Gastroesophageal sphincter (tissue), 4 donors: ENCODE measurements at regions not wholly inside any gene's neighbourhood (a gene's known extent, or its start where the extent isn't known, plus 50 kb on each side); places are given as distances from the start of the nearest gene placed in this dataset.
"Not testable (repeated sequence)": the region's sequence is repeated elsewhere in the genome, so short reads cannot be mapped to it uniquely, and the experiment has no call there.

ENCODE experiments used
- ATAC-seq: fragments of 150-250 bp; one replicate; pipeline ENCODE4 v1.9.1; 2016; ENCODE audit warnings: mild to moderate bottlenecking, moderate library complexity
- H3K27ac ChIP-seq, 4 donors: fragments of 200-600 bp; sonication (generic) in 3 of 4; 1 replicate in 3 of 4; 2 replicates in 1 of 4; pipeline ENCODE4 v1.5.1; 2016 to 2019
- H3K27me3 ChIP-seq: fragments of 200-600 bp; sonication (generic); one replicate; pipeline ENCODE4 v1.5.1; 2019
- H3K36me3 ChIP-seq, 2 donors: fragments of 200-600 bp; sonication (generic); one replicate each; pipeline ENCODE4 v1.5.1; 2019; ENCODE audit warnings: control low read depth in 1 of 2
- H3K4me1 ChIP-seq, 3 donors: fragments of 200-600 bp; sonication (generic); 1 replicate in 2 of 3; 2 replicates in 1 of 3; pipeline ENCODE4 v1.5.1; 2016 to 2019; ENCODE audit warnings: control low read depth in 2 of 3
- H3K4me3 ChIP-seq, 2 donors: fragments of 200-600 bp; sonication (generic); one replicate each; pipeline ENCODE4 v1.5.1; 2019; ENCODE audit warnings: mild to moderate bottlenecking in 1 of 2, moderate library complexity in 1 of 2
- H3K9me3 ChIP-seq, 3 donors: fragments of 200-600 bp; sonication (generic); one replicate each; pipeline ENCODE4 v1.5.1; 2017 to 2019; ENCODE audit warnings: control low read depth in 2 of 3
- EP300 ChIP-seq: sonication (generic); formaldehyde crosslinking; IDR thresholded peaks from one replicate; pipeline ENCODE4 v1.6.1; 2017; ENCODE audit warnings: antibody characterized with exemption, mild to moderate bottlenecking
- POLR2A ChIP-seq, 2 donors: fragments of 450-650 bp; IDR thresholded peaks; one replicate each; pipeline ENCODE4 v1.6.1; 2017; ENCODE audit warnings: antibody characterized with exemption in 2 of 2, mild to moderate bottlenecking in 2 of 2, moderate library complexity in 1 of 2
- POLR2AphosphoS5 ChIP-seq: sonication (generic); formaldehyde crosslinking; IDR thresholded peaks from one replicate; pipeline ENCODE4 v1.6.1; 2017; ENCODE audit warnings: antibody characterized with exemption
- WGBS, 2 donors: methylation state at CpG; one replicate each; pipeline ENCODE4 v1.1.5; 2018; ENCODE audit warnings: low coverage in 1 of 2; 5-methylcytosine and 5-hydroxymethylcytosine counted together
- TF ChIP-seq, protein P1 (sequence below), 4 experiments: fragments of 200-600 bp in 2 of 4; fragments of 450-650 bp in 2 of 4; sonication (generic) in 1 of 4; IDR thresholded peaks; one replicate each; pipeline ENCODE4 v1.5.1; 2017 to 2019; ENCODE audit warnings: antibody characterized with exemption in 4 of 4, mild to moderate bottlenecking in 2 of 4, moderate library complexity in 2 of 4

DNA sequence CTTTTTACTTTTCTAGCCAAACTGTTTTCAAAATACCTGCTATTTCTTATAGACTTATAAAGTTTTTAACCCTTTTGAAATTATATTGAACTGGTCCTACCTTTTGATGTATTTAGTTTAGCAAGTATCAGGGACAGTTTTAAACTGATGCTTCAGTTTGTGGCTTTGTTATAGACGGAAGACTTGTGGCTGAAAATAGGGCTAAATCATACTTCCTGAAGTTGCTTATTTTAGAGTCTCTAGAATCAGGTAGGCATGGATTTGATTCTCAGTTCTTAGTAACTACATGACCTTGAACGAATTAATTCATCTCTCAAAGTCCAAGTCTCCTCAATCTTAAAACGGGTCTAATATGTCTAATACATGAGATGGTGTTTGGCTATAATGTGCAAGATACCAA, 322.8 kb downstream of the RAP2B start:
- H3K27me3 ChIP-seq: no peaks in the 10 kb centered on the region
- ATAC-seq: no peak
- H3K9me3 ChIP-seq: no peaks in the 10 kb centered on the region
- TF ChIP-seq, protein P1, sequence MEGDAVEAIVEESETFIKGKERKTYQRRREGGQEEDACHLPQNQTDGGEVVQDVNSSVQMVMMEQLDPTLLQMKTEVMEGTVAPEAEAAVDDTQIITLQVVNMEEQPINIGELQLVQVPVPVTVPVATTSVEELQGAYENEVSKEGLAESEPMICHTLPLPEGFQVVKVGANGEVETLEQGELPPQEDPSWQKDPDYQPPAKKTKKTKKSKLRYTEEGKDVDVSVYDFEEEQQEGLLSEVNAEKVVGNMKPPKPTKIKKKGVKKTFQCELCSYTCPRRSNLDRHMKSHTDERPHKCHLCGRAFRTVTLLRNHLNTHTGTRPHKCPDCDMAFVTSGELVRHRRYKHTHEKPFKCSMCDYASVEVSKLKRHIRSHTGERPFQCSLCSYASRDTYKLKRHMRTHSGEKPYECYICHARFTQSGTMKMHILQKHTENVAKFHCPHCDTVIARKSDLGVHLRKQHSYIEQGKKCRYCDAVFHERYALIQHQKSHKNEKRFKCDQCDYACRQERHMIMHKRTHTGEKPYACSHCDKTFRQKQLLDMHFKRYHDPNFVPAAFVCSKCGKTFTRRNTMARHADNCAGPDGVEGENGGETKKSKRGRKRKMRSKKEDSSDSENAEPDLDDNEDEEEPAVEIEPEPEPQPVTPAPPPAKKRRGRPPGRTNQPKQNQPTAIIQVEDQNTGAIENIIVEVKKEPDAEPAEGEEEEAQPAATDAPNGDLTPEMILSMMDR (IDR thresholded peaks at IDR 0.05): no peak
- no peak overlapping the region for H3K4me3 ChIP-seq
- WGBS, 2 donors: 81 to 91% methylated on average over 2 to 3 of the region's 3 CpGs
- no peak overlapping the region for H3K27ac ChIP-seq
- H3K36me3 ChIP-seq: no peaks in the 10 kb centered on the region
- no peaks in the 10 kb centered on the region for H3K4me1 ChIP-seq

DNA sequence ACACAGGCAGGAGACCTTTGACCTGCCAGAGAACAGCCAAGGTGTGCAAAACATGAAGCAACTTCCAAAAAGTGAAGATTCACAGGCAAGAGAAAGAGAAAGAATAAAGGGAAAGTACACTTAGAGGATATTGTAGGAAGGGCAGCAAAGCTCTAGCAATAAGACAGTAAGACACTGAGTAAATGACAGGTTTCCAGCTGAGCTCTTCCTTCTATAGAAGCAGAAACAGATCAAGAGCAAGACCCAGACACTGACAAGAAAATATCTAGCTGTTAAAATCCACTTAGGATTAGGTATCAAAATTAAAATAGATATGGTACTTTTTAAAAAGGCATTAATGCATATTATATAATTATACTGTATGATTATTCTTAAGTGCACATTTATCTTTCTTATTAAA, 333.4 kb downstream of the RAP2B start:
- H3K27ac ChIP-seq: no peak overlapping the region
- no peaks in the 10 kb centered on the region for H3K9me3 ChIP-seq
- no peak for ATAC-seq
- TF ChIP-seq EP300 (no peak), POLR2A (IDR thresholded peaks at IDR 0.05) (no peak), POLR2AphosphoS5 (no peak)
- TF ChIP-seq, protein P1 (IDR thresholded peaks at IDR 0.05): no peak
- H3K27me3 ChIP-seq: no peaks in the 10 kb centered on the region
- no peaks in the 10 kb centered on the region for H3K36me3 ChIP-seq
- H3K4me3 ChIP-seq: no peak overlapping the region
- H3K4me1 ChIP-seq: no peaks in the 10 kb centered on the region

DNA sequence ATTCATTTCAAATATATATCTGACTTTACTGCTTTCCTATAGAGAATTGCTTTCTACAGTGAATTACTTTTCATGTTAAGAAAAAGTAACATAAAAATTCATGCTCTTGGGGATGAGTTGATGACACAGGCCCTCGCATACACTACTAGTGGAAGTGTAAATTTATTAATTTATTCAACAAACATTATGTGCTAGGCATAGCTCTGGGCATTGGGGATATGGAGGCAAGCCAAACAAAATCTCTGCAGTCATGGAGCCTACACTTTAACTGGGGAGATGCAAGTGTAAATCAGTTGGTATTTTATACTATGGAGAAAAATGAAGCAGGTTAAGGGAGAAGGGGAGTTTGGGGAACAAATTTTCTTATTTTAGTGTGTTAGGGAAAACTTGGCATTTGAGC, 340.7 kb downstream of the RAP2B start:
- TF ChIP-seq POLR2AphosphoS5: no peak
- no peak for TF ChIP-seq POLR2A (IDR thresholded peaks at IDR 0.05)
- no peak for TF ChIP-seq EP300
- TF ChIP-seq, protein P1 (IDR thresholded peaks at IDR 0.05): no peak

DNA sequence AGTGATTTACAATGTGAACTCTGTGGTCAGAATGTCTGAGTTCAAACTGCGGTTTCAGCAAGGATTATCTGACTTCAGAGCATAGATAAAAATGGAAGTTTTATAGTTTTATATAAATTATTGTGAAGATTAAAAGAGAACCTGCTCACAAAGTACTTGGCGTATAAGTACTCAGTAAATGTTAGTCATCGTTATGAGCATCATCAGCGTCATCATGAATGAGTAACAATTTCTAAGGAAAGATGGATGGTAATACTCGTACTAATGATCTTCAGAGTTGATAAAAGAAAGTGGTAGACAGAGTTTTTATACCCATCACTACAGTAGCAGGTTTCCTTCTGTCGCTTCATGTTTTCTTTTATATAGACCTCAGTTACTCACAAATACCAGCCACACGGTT, 341.8 kb downstream of the RAP2B start:
- Histone ChIP-seq H3K27me3 (no peaks in the 10 kb centered on the region), H3K4me1 (no peaks in the 10 kb centered on the region), H3K9me3 (no peaks in the 10 kb centered on the region), H3K27ac (no peak overlapping the region), H3K36me3 (no peaks in the 10 kb centered on the region), H3K4me3 (no peak overlapping the region)
- WGBS, 2 donors: 91 to 95% methylated on average over 6 to 7 of the region's 7 CpGs
- no peak for ATAC-seq
- TF ChIP-seq EP300 (no peak), POLR2A (IDR thresholded peaks at IDR 0.05) (no peak), POLR2AphosphoS5 (no peak)
- TF ChIP-seq, protein P1 (IDR thresholded peaks at IDR 0.05): no peak

More for the DNA sequence above, 340.7 kb downstream of the RAP2B start:
- Histone ChIP-seq H3K36me3 (no peaks in the 10 kb centered on the region), H3K4me1 (no peaks in the 10 kb centered on the region), H3K9me3 (no peaks in the 10 kb centered on the region), H3K27me3 (no peaks in the 10 kb centered on the region), H3K4me3 (no peak overlapping the region), H3K27ac (no peak overlapping the region)
- 91 to 96% methylated on average over 1 of the region's 1 CpG for WGBS, 2 donors
- no peak for ATAC-seq

DNA sequence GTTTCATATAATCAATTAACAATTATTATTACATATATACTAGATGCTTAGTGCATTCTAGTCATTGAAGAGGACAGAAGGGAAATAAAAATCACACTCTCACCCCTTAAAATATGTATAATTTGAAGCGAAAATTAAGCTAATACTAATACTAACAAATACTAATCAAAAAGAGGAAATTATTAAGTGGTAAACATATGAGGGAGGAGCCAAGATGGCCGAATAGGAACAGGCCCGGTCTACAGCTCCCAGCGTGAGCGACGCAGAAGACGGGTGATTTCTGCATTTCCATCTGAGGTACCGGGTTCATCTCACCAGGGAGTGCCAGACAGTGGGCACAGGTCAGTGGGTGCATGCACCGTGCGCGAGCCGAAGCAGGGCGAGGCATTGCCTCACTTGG, 344.2 kb downstream of the RAP2B start:
- H3K4me3 ChIP-seq, H3K27me3 ChIP-seq, ATAC-seq, H3K27ac ChIP-seq, H3K9me3 ChIP-seq, H3K4me1 ChIP-seq, H3K36me3 ChIP-seq: not testable (repeated sequence)
- WGBS, 2 donors: 93% methylated on average over 5 to 8 of the region's 13 CpGs

DNA sequence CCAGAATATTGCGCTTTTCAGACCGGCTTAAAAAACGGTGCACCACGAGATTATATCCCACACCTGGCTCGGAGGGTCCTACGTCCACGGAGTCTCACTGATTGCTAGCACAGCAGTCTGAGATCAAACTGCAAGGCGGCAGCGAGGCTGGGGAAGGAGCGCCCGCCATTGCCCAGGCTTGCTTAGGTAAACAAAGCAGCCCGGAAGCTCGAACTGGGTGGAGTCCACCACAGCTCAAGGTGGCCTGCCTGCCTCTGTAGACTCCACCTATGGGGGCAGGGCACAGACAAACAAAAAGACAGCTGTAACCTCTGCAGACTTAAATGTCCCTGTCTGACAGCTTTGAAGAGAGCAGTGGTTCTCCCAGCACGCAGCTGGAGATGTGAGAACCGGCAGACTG, 344.7 kb downstream of the RAP2B start:
- no CpG with 5 or more reads among the region's 15 CpGs for WGBS, 2 donors
- not testable (repeated sequence) for H3K27ac ChIP-seq, H3K4me1 ChIP-seq, H3K27me3 ChIP-seq, H3K4me3 ChIP-seq, ATAC-seq, H3K9me3 ChIP-seq, H3K36me3 ChIP-seq
